Suprapubic skin (tissue), 4 donors: ENCODE measurements at regions not wholly inside any gene's neighbourhood (a gene's known extent, or its start where the extent isn't known, plus 50 kb on each side); places are given as distances from the start of the nearest gene placed in this dataset.

Source experiments
- DNase-seq, 2 donors: peaks; one replicate each; pipeline ENCODE4 v3.0.0-alpha.2; 2019; ENCODE audit warnings: low spot score in 2 of 2
- H3K27ac ChIP-seq: fragments of 200-600 bp; sonication (generic); one replicate; pipeline ENCODE4 v1.5.1; 2019
- H3K27me3 ChIP-seq: fragments of 200-600 bp; sonication (generic); one replicate; pipeline ENCODE4 v1.5.1; 2019
- H3K36me3 ChIP-seq: fragments of 200-600 bp; sonication (generic); one replicate; pipeline ENCODE4 v1.5.1; 2019
- H3K4me1 ChIP-seq: fragments of 200-600 bp; sonication (generic); one replicate; pipeline ENCODE4 v1.5.1; 2019
- H3K4me3 ChIP-seq: fragments of 200-600 bp; sonication (generic); one replicate; pipeline ENCODE4 v1.5.1; 2019; ENCODE audit warnings: mild to moderate bottlenecking
- H3K9me3 ChIP-seq: fragments of 200-600 bp; sonication (generic); one replicate; pipeline ENCODE4 v1.5.1; 2019
- EP300 ChIP-seq: sonication (generic); formaldehyde crosslinking; IDR thresholded peaks from one replicate; pipeline ENCODE4 v1.6.1; 2017; ENCODE audit warnings: antibody characterized with exemption
- POLR2A ChIP-seq, 2 donors: fragments of 450-650 bp; IDR thresholded peaks; one replicate each; pipeline ENCODE4 v1.6.1; 2017; ENCODE audit warnings: antibody characterized with exemption in 2 of 2, mild to moderate bottlenecking in 2 of 2, moderate library complexity in 2 of 2
- POLR2AphosphoS5 ChIP-seq, 3 donors: sonication (generic); formaldehyde crosslinking; IDR thresholded peaks; one replicate each; pipeline ENCODE4 v1.6.1; 2017; ENCODE audit warnings: antibody characterized with exemption in 3 of 3
- WGBS: methylation state at CpG from one replicate; pipeline ENCODE4 v1.1.5; 2018; 5-methylcytosine and 5-hydroxymethylcytosine counted together
- TF ChIP-seq, protein P1 (sequence below), 2 donors: fragments of 200-600 bp in 1 of 2; fragments of 450-650 bp in 1 of 2; sonication (generic) in 1 of 2; IDR thresholded peaks; one replicate each; pipeline ENCODE4 v1.5.1; 2016 to 2019; ENCODE audit warnings: antibody characterized with exemption in 2 of 2, mild to moderate bottlenecking in 1 of 2, moderate library complexity in 1 of 2

DNA sequence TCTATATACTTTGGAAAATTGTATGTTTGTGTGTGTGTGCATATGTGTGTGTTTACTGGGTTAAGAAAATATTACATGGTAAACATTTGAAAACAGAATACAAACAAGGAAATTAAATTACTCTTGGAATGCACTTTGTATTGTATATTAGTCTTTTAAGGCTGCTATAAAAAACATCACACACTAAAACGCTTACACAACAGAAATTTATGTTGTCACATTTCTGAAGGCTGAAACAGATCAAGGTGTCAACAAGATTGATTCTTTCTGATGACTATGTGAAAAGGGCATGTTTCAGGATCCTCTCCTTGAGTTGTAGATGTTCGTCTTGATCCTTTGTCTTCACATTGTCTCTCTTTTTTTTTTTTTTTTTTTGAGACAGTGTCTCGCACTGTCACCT lies 149.1 kb upstream of the CNTN5 start:
- WGBS: 90% methylated on average over 3 of the region's 3 CpGs
- no peaks in the 10 kb centered on the region for H3K36me3 ChIP-seq
- TF ChIP-seq, protein P1, sequence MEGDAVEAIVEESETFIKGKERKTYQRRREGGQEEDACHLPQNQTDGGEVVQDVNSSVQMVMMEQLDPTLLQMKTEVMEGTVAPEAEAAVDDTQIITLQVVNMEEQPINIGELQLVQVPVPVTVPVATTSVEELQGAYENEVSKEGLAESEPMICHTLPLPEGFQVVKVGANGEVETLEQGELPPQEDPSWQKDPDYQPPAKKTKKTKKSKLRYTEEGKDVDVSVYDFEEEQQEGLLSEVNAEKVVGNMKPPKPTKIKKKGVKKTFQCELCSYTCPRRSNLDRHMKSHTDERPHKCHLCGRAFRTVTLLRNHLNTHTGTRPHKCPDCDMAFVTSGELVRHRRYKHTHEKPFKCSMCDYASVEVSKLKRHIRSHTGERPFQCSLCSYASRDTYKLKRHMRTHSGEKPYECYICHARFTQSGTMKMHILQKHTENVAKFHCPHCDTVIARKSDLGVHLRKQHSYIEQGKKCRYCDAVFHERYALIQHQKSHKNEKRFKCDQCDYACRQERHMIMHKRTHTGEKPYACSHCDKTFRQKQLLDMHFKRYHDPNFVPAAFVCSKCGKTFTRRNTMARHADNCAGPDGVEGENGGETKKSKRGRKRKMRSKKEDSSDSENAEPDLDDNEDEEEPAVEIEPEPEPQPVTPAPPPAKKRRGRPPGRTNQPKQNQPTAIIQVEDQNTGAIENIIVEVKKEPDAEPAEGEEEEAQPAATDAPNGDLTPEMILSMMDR (IDR thresholded peaks at IDR 0.05): no peak
- no peak for TF ChIP-seq EP300
- no peak for TF ChIP-seq POLR2A (IDR thresholded peaks at IDR 0.05)
- TF ChIP-seq POLR2AphosphoS5 (IDR thresholded peaks at IDR 0.05): no peak
- no peak overlapping the region for H3K27ac ChIP-seq
- no peak for DNase-seq
- no peaks in the 10 kb centered on the region for H3K4me1 ChIP-seq
- no peaks in the 10 kb centered on the region for H3K27me3 ChIP-seq
- H3K4me3 ChIP-seq: no peak overlapping the region
- H3K9me3 ChIP-seq: no peaks in the 10 kb centered on the region

DNA sequence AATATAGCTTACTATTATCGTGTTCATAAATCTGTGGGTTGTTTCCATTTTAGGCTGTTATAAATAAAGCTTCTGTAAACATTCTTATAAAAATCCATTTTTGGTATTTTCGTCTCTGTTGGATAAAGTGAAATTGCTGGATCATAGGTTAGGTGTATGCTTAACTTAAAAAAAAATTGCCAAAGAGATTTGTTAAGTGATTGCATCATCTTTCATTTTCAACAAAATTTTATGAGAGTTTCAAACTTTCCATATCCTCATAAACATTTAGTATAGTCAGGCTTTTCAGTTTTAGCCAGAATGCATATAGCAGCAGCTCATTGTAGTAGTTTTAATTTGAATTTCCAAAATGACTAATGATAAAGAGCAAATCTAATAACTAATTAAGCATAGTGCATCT lies 146.7 kb upstream of the CNTN5 start:
- DNase-seq: no peak
- Histone ChIP-seq H3K27ac (no peak overlapping the region), H3K4me3 (no peak overlapping the region), H3K4me1 (no peaks in the 10 kb centered on the region), H3K9me3 (no peaks in the 10 kb centered on the region), H3K36me3 (no peaks in the 10 kb centered on the region), H3K27me3 (no peaks in the 10 kb centered on the region)
- WGBS: 84% methylated on average over 2 of the region's 2 CpGs
- TF ChIP-seq, protein P1 (IDR thresholded peaks at IDR 0.05): no peak
- TF ChIP-seq EP300: no peak
- TF ChIP-seq POLR2AphosphoS5 (IDR thresholded peaks at IDR 0.05): no peak
- TF ChIP-seq POLR2A (IDR thresholded peaks at IDR 0.05): no peak

DNA sequence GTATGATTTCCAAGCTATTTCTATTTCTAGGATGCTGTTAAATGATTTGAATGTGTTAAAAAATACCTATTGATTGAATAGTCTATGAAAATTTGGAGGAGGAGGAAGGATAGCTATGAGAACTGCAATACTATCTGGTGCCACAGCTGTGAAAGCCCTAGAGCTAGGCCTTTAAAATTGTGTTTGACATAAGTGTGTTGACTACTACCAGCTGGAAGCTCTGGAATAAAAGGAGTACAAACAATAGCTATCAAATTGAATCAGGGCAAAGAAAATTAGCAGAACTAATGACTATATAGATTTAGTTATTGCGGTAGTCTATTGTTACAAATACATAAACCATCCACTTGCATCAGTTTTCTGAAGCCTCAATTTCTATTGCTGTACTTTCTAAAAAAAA lies 124.8 kb upstream of the CNTN5 start:
- TF ChIP-seq EP300: no peak
- no peak for TF ChIP-seq POLR2AphosphoS5 (IDR thresholded peaks at IDR 0.05)
- TF ChIP-seq, protein P1 (IDR thresholded peaks at IDR 0.05): no peak
- no peak for TF ChIP-seq POLR2A (IDR thresholded peaks at IDR 0.05)
- peaks cover 4% of the 10 kb centered on the region for H3K9me3 ChIP-seq
- H3K27ac ChIP-seq: no peak overlapping the region
- H3K36me3 ChIP-seq: no peaks in the 10 kb centered on the region
- DNase-seq: no peak
- no peaks in the 10 kb centered on the region for H3K4me1 ChIP-seq
- no peaks in the 10 kb centered on the region for H3K27me3 ChIP-seq
- WGBS: 98% methylated on average over 1 of the region's 1 CpG
- no peak overlapping the region for H3K4me3 ChIP-seq

DNA sequence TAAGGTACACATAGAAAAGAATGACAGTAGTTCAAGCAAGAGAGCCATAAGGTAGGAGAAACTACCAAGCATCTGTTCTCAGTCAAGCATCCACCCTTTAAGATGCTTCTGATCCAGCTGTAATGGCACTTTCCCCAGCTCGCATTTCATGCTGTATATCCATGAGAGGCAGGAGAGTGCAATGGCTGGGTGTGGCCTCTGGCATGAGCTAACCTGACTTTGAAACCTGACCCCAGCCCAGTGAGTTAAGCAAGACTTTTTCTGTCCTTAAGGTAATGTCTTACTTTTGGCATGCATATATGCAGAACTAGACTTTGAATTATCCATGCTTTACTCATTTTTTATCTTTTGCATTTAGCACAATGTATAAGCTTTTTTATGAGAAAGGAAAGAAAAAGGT lies 79.8 kb upstream of the CNTN5 start:
- 30% methylated on average over 1 of the region's 1 CpG for WGBS
- H3K9me3 ChIP-seq: no peaks in the 10 kb centered on the region
- no peak overlapping the region for H3K4me3 ChIP-seq
- H3K27ac ChIP-seq: no peak overlapping the region
- H3K36me3 ChIP-seq: no peaks in the 10 kb centered on the region
- no peaks in the 10 kb centered on the region for H3K4me1 ChIP-seq
- DNase-seq: no peak
- no peaks in the 10 kb centered on the region for H3K27me3 ChIP-seq
- TF ChIP-seq, protein P1 (IDR thresholded peaks at IDR 0.05): no peak
- no peak for TF ChIP-seq POLR2A (IDR thresholded peaks at IDR 0.05)
- no peak for TF ChIP-seq EP300
- TF ChIP-seq POLR2AphosphoS5 (IDR thresholded peaks at IDR 0.05): no peak

DNA sequence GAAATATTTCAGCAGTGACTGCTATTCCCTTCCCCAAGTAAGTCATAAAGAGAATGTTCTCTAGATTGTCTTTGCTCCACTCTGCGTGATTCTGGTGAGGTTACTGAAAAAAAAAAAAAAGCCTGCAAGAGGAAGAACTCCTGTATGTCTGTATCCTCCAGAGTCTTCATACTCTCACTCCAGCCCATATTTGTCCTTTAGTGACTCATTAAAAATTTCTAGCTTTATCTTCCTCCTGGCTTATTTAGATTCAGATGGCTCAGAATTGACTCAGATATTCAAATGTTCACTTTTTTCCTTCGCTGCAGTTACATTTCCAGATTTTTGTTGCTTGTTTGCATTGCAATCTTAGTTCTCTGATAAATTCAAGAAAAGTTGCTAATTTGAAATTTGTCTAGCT lies 76.3 kb upstream of the CNTN5 start:
- Histone ChIP-seq H3K36me3 (no peaks in the 10 kb centered on the region), H3K27ac (no peak overlapping the region), H3K27me3 (no peaks in the 10 kb centered on the region), H3K4me3 (no peak overlapping the region), H3K4me1 (no peaks in the 10 kb centered on the region), H3K9me3 (no peaks in the 10 kb centered on the region)
- 92% methylated on average over 2 of the region's 2 CpGs for WGBS
- TF ChIP-seq POLR2AphosphoS5 (IDR thresholded peaks at IDR 0.05) (no peak), POLR2A (IDR thresholded peaks at IDR 0.05) (no peak), EP300 (no peak)
- TF ChIP-seq, protein P1 (IDR thresholded peaks at IDR 0.05): no peak
- DNase-seq: no peak
